Ovary (tissue), 7 donors: ENCODE measurements at regions not wholly inside any gene's neighbourhood (a gene's known extent, or its start where the extent isn't known, plus 50 kb on each side); places are given as distances from the start of the nearest gene placed in this dataset.

Experiments
- DNase-seq, 5 donors: peaks; one replicate each; pipeline ENCODE4 v3.0.0-alpha.2; 2019 to 2020
- H3K27ac ChIP-seq, 2 donors: fragments of 200-600 bp; one replicate each; pipeline versions ENCODE4 v1.5.1 to v1.8.0; 2019 to 2022
- H3K27me3 ChIP-seq: fragments of 200-600 bp; one replicate; pipeline ENCODE4 v1.8.0; 2022
- H3K36me3 ChIP-seq: fragments of 200-600 bp; sonication (generic); one replicate; pipeline ENCODE4 v1.5.1; 2019
- H3K4me1 ChIP-seq: one replicate; pipeline ENCODE4 v1.8.1; 2013; ENCODE audit warnings: mild to moderate bottlenecking, moderate library complexity; ENCODE audit not compliant: insufficient read depth
- H3K4me3 ChIP-seq: fragments of 200-600 bp; sonication (generic); one replicate; pipeline ENCODE4 v1.5.1; 2017
- H3K9me3 ChIP-seq, 2 donors: fragments of 200-600 bp in 1 of 2; sonication (generic) in 1 of 2; one replicate each; pipeline versions ENCODE4 v1.5.1 to v1.8.1; 2013 to 2019; ENCODE audit warnings: mild to moderate bottlenecking in 1 of 2, moderate library complexity in 1 of 2
- EP300 ChIP-seq: sonication (generic); formaldehyde crosslinking; IDR thresholded peaks from one replicate; pipeline ENCODE4 v1.6.1; 2017; ENCODE audit warnings: antibody characterized with exemption
- POLR2A ChIP-seq: fragments of 450-650 bp; IDR thresholded peaks from one replicate; pipeline ENCODE4 v1.6.1; 2017; ENCODE audit warnings: antibody characterized with exemption, mild to moderate bottlenecking, moderate library complexity
- WGBS, 3 donors: extraction: QIAGEN DNeasy Blood & Tissue Kit in 1 of 3; methylation state at CpG; one replicate each; pipeline versions ENCODE4 v1.1.5 to v1.1.7; 2013 to 2017; 5-methylcytosine and 5-hydroxymethylcytosine counted together
- intact Hi-C, 4 donors: fragments of 100-400 bp; cut with DNase I; formaldehyde crosslinking; loops; one replicate each; pipeline versions ENCODE4 v1.11.0 to v1.15.1; 2022 to 2023
- TF ChIP-seq, protein P1 (sequence below), 3 donors: fragments of 450-650 bp in 2 of 3; fragments of 200-600 bp in 1 of 3; IDR thresholded peaks; one replicate each; pipeline versions ENCODE4 v1.5.1 to v1.8.0; 2016 to 2022; ENCODE audit warnings: antibody characterized with exemption in 3 of 3, mild to moderate bottlenecking in 1 of 3
- donor health status: DM: no; HTN: no; CAD: no; lungs with moderate emphysema.
- donor health status: DM: no; HTN: no; CAD: no.
- donor health status: Bipolar disorder and iron deficiency.
- donor health status: DM: no; HTN: no; CAD: no.
- donor health status: DM: yes; HTN: yes; CAD: no.

DNA sequence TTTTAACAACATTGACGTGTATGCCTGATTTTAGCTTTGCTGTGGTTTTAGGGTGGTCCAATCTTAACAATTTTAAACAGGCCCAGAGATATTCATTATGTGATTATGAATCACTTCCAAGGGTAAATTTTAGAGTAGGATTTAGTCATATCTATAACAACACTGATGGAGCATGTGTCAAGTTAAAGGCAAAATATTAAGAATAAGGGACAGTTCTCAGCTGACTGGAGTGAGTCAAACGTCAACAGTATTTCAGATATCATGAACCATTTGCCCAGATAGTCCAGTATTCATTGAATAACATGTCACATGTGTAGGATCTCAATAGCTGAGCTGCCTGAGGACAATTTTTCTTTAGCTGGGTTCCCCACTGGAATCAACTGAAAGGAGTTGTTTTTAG is 61.3 kb upstream of the VCX2 start:
- Histone ChIP-seq H3K27me3 (no peaks in the 10 kb centered on the region), H3K27ac (no peak overlapping the region), H3K4me1 (no peaks in the 10 kb centered on the region), H3K4me3 (no peak overlapping the region), H3K9me3 (no peaks in the 10 kb centered on the region), H3K36me3 (no peaks in the 10 kb centered on the region)
- TF ChIP-seq EP300 (no peak), POLR2A (no peak)
- TF ChIP-seq, protein P1, sequence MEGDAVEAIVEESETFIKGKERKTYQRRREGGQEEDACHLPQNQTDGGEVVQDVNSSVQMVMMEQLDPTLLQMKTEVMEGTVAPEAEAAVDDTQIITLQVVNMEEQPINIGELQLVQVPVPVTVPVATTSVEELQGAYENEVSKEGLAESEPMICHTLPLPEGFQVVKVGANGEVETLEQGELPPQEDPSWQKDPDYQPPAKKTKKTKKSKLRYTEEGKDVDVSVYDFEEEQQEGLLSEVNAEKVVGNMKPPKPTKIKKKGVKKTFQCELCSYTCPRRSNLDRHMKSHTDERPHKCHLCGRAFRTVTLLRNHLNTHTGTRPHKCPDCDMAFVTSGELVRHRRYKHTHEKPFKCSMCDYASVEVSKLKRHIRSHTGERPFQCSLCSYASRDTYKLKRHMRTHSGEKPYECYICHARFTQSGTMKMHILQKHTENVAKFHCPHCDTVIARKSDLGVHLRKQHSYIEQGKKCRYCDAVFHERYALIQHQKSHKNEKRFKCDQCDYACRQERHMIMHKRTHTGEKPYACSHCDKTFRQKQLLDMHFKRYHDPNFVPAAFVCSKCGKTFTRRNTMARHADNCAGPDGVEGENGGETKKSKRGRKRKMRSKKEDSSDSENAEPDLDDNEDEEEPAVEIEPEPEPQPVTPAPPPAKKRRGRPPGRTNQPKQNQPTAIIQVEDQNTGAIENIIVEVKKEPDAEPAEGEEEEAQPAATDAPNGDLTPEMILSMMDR (IDR thresholded peaks at IDR 0.05) = no peak
- 61 to 65% (median 63%) methylated on average over 2 of the region's 2 CpGs for WGBS, 3 donors
- DNase-seq = no peak
- intact Hi-C loops = no loop called here

DNA sequence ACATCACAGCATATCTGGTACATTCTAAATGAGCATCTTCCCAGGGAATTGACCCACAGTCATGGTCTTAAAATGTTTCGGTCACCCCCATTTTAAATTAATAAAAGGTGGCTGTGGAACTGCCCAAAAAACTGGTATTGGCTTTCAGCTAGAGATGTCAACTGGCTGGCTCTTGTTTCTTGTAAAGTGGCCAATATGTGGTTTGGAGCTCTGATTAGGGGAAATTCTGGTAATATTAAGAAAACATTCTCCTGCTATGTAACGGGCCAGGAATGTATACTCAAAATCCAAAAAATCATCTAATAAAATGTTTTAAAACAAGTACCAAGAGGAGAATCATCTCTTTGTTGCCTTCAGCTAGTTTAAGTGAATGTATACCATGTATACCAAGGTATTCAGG is 62.0 kb upstream of the VCX2 start:
- intact Hi-C loops = no loop called here
- H3K27ac ChIP-seq = no peak overlapping the region
- TF ChIP-seq EP300 = no peak
- TF ChIP-seq, protein P1 (IDR thresholded peaks at IDR 0.05) = no peak
- no peak for TF ChIP-seq POLR2A
- H3K4me1 ChIP-seq = no peaks in the 10 kb centered on the region
- no peaks in the 10 kb centered on the region for H3K27me3 ChIP-seq
- no peak for DNase-seq
- no peak overlapping the region for H3K4me3 ChIP-seq
- no peaks in the 10 kb centered on the region for H3K36me3 ChIP-seq
- 59 to 81% (median 68%) methylated on average over 2 of the region's 2 CpGs for WGBS, 3 donors
- H3K9me3 ChIP-seq = no peaks in the 10 kb centered on the region

DNA sequence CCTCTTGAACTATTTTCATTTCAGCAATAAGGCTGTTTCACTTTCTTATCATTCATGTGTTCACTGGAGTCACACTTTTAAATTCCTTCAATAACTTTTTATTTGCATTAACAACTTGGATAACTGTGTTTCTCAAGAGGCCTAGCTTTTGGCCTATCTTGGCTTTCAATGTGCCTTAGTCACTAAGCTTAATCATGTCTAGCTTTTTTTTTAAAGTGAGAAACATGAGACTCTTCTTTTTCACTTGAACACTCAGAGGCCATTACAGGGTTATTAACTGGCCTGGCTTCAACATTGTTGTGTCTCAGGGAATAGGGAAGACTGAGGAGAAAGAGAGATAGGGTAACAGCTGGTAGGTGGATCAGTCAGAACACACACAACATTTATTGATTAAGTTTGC is 64.0 kb upstream of the VCX2 start:
- no peak for DNase-seq
- Histone ChIP-seq H3K9me3 (no peaks in the 10 kb centered on the region), H3K4me3 (no peak overlapping the region), H3K27me3 (no peaks in the 10 kb centered on the region), H3K4me1 (no peaks in the 10 kb centered on the region), H3K27ac (no peak overlapping the region), H3K36me3 (no peaks in the 10 kb centered on the region)
- TF ChIP-seq, protein P1 (IDR thresholded peaks at IDR 0.05) = no peak
- intact Hi-C loops = no loop called here

DNA sequence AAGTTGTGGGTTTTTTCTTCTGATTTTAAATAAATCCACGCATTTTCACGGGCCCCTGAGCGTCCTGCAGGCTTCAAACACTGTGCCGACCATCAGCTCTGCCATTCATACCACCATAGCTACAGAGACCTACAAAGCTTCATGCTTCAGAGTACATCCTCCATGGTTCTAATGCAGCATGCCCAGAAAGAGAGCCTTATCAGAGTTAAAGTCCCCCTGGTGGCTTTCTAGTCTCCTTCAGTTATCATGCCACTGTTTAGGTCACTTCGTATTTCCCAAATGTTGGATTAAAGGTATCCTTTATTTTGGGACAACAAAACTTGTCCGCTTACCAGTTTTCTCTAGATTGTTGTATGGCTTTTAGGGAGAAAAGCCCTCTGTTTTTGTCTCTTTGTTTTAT is 66.7 kb upstream of the VCX2 start:
- TF ChIP-seq EP300 = no peak
- no peak for TF ChIP-seq POLR2A
- TF ChIP-seq, protein P1 (IDR thresholded peaks at IDR 0.05) = no peak
- 84 to 91% (median 90%) methylated on average over 6 of the region's 6 CpGs for WGBS, 3 donors
- Histone ChIP-seq H3K4me3 (no peak overlapping the region), H3K27me3 (no peaks in the 10 kb centered on the region), H3K4me1 (no peaks in the 10 kb centered on the region), H3K27ac (no peak overlapping the region), H3K36me3 (no peaks in the 10 kb centered on the region), H3K9me3 (no peaks in the 10 kb centered on the region)
- intact Hi-C loops = no loop called here
- no peak for DNase-seq
